HG02840 (cell line): ENCODE measurements at regions not wholly inside any gene's neighbourhood (a gene's known extent, or its start where the extent isn't known, plus 50 kb on each side); places are given as distances from the start of the nearest gene placed in this dataset.
"Not testable (repeated sequence)": the region's sequence is repeated elsewhere in the genome, so short reads cannot be mapped to it uniquely, and the experiment has no call there.

ENCODE experiments used
- ATAC-seq: cut with Tn5 transposase; IDR thresholded peaks from one replicate; pipeline ENCODE4 v1.9.1; 2021; ENCODE audit warnings: mild to moderate bottlenecking, moderate library complexity, moderate number of reproducible peaks; ENCODE audit not compliant: unreplicated experiment, low FRiP score

DNA sequence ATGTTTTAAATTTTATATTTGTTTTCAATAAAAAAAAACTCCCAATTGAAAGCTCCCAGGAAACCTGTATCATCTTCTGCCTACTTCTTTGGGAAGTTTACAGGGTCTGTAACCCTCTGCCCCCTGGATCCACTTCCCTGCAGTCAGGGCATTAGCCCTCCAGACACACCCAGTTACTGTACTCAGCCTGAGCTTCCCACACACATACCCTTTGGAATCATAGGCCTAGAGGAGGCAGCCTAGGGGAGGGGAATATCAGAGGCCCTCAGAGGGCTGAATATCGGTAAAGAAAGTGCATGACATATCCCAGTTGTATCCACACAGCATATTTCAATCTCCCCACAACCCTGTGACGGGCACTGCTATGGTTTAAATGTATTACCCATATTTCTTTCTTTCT, 56.2 kb upstream of the TFPI start:
- not testable (repeated sequence) for ATAC-seq

- no peak for ATAC-seq
Observed at GRCh38 chr2:187612857-187613256, 58.6 kb upstream of the TFPI start.

DNA sequence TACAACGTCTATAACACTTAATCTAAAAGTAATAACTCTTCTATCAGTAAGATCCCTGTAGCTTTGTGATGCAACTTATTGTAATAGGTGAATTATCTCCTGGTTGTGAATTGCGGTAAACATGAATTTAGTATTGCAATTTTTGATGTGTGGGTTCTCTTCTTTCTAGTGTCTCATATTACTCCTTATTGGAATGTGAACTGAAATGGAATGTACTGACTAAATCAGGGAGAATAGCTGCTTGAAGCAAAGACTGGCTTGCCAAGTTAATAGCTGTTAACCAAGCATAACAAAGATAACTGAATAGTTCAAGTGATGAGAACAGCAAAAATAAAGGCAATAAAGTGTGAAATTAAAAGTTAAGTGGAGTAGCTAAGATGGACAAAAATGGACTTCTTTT, 60.5 kb upstream of the TFPI start:
- no peak for ATAC-seq

- no peak for ATAC-seq
Observed at GRCh38 chr2:187615364-187615763, 61.1 kb upstream of the TFPI start.

GRCh38 chr2:187615902-187616301, 61.7 kb upstream of the TFPI start:
- no peak for ATAC-seq

DNA sequence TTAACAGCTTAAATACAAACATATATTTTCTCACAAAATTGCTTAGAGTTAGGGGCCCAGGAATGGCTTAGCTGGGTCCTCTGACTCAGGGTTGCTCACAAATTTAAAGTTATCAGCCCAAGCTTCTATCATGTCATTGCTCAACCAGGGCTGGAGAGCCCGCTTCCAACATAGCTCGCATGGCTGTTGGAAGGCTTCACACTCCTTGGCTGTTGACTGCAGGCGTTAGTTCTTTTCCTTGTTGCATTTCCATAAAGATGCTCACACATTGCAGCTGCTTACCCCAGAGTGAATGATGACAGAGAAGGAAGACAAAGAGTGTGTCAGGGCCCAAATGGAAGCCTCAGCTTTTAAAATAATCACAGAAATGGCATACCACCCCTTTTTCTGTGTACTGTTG, 62.9 kb upstream of the TFPI start:
- no peak for ATAC-seq

GRCh38 chr2:187617905-187618304, 63.7 kb upstream of the TFPI start:
- ATAC-seq, result no peak

- ATAC-seq, result no peak
Observed at GRCh38 chr2:187618813-187619212, 64.6 kb upstream of the TFPI start.

- no peak for ATAC-seq
Observed at GRCh38 chr2:187627153-187627552, 72.9 kb upstream of the TFPI start.

DNA sequence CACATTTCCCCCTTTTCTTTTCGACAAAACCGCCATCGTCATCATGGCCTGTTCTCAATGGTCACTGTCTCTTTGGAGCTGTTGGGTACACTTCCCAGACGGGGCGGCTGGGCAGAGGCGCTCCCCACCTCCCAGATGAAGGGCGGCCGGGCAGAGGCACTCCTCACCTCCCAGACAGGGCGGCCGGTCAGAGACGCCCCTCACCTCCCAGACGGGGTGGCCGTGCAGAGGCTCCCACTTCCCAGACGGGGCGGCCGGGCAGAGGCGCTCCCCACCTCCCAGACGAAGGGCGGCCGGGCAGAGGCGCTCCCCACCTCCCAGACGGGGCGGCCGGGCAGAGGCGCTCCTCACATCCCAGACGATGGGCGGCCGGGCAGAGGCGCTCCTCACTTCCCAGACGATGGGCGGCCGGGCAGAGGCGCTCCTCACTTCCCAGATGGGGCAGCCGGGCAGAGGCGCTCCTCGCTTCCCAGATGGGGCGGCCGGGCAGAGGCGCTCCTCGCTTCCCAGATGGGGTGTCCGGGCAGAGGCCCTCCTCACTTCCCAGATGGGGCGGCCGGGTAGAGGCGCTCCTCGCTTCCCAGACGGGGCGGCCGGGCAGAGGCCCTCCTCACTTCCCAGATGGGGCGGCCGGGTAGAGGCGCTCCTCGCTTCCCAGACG, 82.6 kb upstream of the TFPI start:
- ATAC-seq, result not testable (repeated sequence)

GRCh38 chr2:187637392-187637740, 83.1 kb upstream of the TFPI start:
- ATAC-seq, result not testable (repeated sequence)

DNA sequence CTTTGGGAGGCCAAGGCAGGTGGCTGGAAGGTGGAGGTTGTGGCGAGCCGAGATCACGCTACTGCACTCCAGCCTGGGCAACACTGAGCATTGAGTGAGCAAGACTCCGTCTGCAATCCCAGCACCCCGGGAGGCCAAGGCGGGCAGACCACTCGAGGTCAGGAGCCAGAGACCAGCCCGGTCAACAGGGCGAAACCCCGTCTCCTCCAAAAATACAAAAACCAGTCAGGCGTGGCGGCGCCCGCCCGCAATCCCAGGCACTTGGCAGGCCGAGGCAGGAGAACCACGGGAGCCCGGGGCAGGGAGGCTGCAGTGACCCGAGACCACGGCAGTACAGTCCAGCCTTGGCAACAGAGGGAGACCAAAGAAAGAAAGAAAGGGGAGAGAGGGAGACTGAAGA, 83.5 kb upstream of the TFPI start:
- not testable (repeated sequence) for ATAC-seq

- ATAC-seq, result no peak
Observed at GRCh38 chr2:187638840-187639239, 84.6 kb upstream of the TFPI start.

DNA sequence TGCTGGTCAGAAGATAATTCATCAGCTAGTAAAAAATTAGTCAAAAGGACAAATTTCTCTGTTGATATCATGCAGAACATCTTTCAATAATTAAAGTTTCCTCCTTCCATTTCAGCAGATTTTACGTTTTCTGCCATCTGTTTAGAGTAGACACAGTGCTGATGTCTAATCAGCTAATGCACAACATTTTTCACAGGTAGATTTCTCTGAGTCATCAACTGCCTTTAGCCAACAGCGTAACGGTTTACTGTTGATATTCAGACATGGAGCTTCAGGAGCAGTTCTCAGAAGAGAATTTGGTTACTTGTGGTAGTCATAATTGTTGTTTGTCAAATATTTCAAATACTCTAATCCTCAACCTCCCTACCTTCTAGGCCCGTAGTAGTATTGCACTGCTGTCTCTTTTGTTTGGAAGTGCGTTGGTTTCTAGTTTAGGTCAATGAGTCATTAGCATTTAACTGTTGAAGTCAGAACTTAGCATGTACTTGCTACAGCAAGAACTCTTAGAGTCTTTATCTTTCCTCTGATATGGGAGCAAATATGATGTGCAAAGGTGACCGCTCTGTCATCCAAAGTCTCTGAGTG, 86.8 kb upstream of the TFPI start:
- ATAC-seq, result no peak

DNA sequence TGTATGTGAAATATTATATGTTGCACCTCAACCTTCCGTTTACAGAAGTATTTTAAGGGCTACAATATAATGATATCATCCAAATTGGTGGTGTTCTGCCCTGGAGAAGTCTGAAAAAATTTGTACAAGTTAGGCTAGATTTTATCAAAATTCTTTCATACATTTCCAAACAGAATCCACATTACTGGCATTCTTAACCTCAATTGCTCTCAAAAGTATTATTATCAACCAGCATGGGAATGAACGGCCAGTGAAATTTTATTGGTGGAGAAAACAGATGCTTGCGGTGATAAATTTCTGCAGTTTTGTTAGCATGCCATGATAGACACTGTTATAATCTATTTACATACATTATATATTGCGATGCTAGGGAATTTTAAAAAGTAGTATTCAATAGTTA, 88.3 kb upstream of the TFPI start:
- ATAC-seq, result no peak

DNA sequence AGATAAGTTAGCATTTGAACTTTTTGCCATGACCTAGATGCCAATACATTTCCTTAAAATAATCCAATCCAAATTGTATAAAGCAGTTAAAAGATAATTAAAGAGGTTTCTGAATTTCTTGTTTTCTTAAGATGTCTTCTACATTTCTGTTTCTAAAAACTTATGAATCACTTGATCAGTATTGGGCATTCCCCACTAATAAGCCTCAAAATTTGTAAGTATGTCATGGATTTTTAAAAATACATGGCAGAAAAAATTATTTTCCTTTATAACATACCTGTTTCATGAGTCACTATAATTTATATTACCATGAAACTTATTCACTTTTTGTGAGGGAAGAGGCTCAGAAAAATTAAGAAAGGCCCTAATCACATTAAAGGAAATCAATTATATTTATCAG, 90.3 kb upstream of the TFPI start:
- ATAC-seq, result no peak

- no peak for ATAC-seq
Observed at GRCh38 chr2:187644981-187645380, 90.7 kb upstream of the TFPI start.

GRCh38 chr2:187646556-187646955, 92.3 kb upstream of the TFPI start:
- no peak for ATAC-seq

DNA sequence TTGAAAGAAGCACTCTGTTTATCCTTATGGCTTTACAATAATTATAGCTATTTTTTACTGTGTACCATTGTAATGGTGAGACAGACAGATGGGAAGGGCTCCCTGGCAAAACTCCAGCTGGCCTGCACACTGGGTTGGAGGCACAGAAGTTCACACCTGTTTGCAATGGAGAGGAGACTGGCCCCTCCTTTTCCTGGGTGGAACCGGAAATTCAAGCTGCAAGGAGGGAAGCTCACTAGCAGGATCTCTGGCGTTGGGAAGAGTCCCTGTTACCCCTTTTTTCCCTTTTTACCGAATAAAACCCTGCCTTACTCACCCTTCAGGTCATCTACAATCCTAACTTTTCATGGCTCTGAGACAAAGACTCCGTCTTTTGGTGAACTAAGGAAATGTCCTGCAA, 100.3 kb upstream of the TFPI start:
- no peak for ATAC-seq

GRCh38 chr2:187655001-187655400, 100.8 kb upstream of the TFPI start:
- ATAC-seq, result no peak

DNA sequence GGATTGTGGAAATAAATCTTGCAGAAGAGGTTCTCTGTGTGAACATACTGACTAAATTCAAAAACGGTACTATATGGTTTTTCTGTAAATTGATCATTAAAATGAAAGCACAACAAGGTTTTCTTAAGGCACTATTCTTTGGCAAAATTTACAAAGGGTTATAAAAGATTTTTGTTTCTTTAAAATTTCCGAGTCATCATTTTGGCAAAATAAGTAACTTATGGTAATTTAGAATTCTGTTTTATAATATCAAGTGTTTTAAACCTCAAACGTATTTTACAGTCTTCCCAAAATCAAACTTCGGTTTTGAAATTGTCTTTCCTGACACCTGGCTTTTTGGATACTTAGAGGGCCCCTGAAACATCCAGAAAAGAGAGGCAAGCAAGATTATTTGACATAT, 101.9 kb upstream of the TFPI start:
- no peak for ATAC-seq

DNA sequence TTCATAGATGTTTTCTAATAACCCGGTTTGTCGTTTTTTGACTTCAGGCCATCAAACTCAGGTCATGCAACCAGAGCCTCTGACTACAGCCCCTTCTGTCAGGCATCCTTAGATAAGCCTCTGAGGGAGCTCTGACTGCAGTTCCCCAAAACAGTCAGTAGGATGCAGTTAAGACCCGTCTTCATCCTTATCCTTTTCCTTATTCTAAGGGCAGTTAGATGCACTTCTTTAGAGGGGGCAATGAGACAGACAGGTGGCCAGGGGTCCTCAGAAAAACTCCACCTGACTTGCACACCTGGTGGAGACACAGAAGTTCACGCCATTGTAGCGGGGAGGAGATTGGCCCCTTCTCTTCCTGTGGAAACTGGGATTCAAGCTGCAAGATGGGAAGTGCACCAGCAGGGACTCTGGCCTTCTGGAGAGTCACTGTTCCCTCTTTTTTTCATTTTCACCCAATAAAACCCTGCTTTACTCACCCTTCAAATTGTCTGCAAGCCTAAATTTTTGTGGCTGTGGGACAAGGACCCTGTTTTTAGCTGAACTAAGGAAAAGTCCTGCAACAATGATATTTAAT, 104.8 kb upstream of the TFPI start:
- no peak for ATAC-seq
